H9 (cell line): ENCODE measurements at regions not wholly inside any gene's neighbourhood (a gene's known extent, or its start where the extent isn't known, plus 50 kb on each side); places are given as distances from the start of the nearest gene placed in this dataset.

ENCODE experiments used
- DNase-seq: peaks from one replicate; pipeline ENCODE4 v3.0.0-alpha.2; 2017
- H2AFZ ChIP-seq: one replicate; pipeline ENCODE4 v1.6.1; 2013; ENCODE audit warnings: mild to moderate bottlenecking, low read length, control low read depth, moderate library complexity
- H2AK5ac ChIP-seq: 2 replicates; pipeline ENCODE4 v1.6.1; 2013; ENCODE audit warnings: low read length, control low read depth, mixed read lengths; ENCODE audit not compliant: insufficient read length
- H2BK120ac ChIP-seq: one replicate; pipeline ENCODE4 v1.6.1; 2013; ENCODE audit warnings: low read depth, mild to moderate bottlenecking, low read length, control low read depth, inconsistent platforms; ENCODE audit not compliant: poor library complexity, severe bottlenecking
- H2BK12ac ChIP-seq: 2 replicates; pipeline ENCODE4 v1.6.1; 2013; ENCODE audit warnings: low read length, control low read depth, mixed read lengths, low read depth; ENCODE audit not compliant: insufficient read length
- H2BK15ac ChIP-seq: 2 replicates; pipeline ENCODE4 v1.6.1; 2013; ENCODE audit warnings: low read depth, low read length, control low read depth
- H2BK20ac ChIP-seq: one replicate; pipeline ENCODE4 v1.6.1; 2013; ENCODE audit warnings: low read depth, mild to moderate bottlenecking, low read length, control low read depth, inconsistent platforms; ENCODE audit not compliant: poor library complexity, severe bottlenecking
- H2BK5ac ChIP-seq: 2 replicates; pipeline ENCODE4 v1.6.1; 2013; ENCODE audit warnings: low read length, control low read depth, mixed read lengths; ENCODE audit not compliant: insufficient read length
- H3K14ac ChIP-seq: 2 replicates; pipeline ENCODE4 v1.6.1; 2013; ENCODE audit warnings: low read length, control low read depth; ENCODE audit not compliant: insufficient read depth
- H3K18ac ChIP-seq: 2 replicates; pipeline ENCODE4 v1.6.1; 2013; ENCODE audit warnings: low read depth, mild to moderate bottlenecking, mixed read lengths, low read length, control low read depth; ENCODE audit not compliant: insufficient read length
- H3K23ac ChIP-seq: 2 replicates; pipeline ENCODE4 v1.6.1; 2013; ENCODE audit warnings: low read length, control low read depth, mixed read lengths, low read depth; ENCODE audit not compliant: insufficient read length
- H3K23me2 ChIP-seq: 2 replicates; pipeline ENCODE4 v1.6.1; 2013; ENCODE audit warnings: low read depth, mild to moderate bottlenecking, mixed read lengths, low read length, control low read depth; ENCODE audit not compliant: insufficient read length, poor library complexity, severe bottlenecking
- H3K27ac ChIP-seq: 2 replicates; pipeline ENCODE4 v1.5.1; 2013; ENCODE audit warnings: low read length, control low read depth, mixed read lengths, low read depth; ENCODE audit not compliant: insufficient read length
- H3K27me3 ChIP-seq: 2 replicates; pipeline ENCODE4 v1.6.1; 2013; ENCODE audit warnings: low read length, control low read depth, inconsistent platforms; ENCODE audit not compliant: insufficient read depth
- H3K4ac ChIP-seq: 2 replicates; pipeline ENCODE4 v1.6.1; 2013; ENCODE audit warnings: low read depth, mild to moderate bottlenecking, control low read depth, inconsistent platforms, low read length, moderate library complexity
- H3K4me1 ChIP-seq: 2 replicates; pipeline ENCODE4 v1.6.1; 2013; ENCODE audit warnings: low read length, control low read depth, inconsistent platforms; ENCODE audit not compliant: insufficient read depth
- H3K4me2 ChIP-seq: 2 replicates; pipeline ENCODE4 v1.6.1; 2013; ENCODE audit warnings: low read length, control low read depth, mixed read lengths; ENCODE audit not compliant: insufficient read length, insufficient read depth
- H3K56ac ChIP-seq: 2 replicates; pipeline ENCODE4 v1.6.1; 2013; ENCODE audit warnings: low read depth, mild to moderate bottlenecking, mixed read lengths, low read length, control low read depth; ENCODE audit not compliant: insufficient read length
- H3K79me1 ChIP-seq: 2 replicates; pipeline ENCODE4 v1.6.1; 2013; ENCODE audit warnings: low read depth, mild to moderate bottlenecking, moderate library complexity, low read length, control low read depth, inconsistent platforms; ENCODE audit not compliant: insufficient read depth, poor library complexity, severe bottlenecking
- H3K79me2 ChIP-seq: 2 replicates; pipeline ENCODE4 v1.6.1; 2013; ENCODE audit warnings: low read length, control low read depth, inconsistent platforms; ENCODE audit not compliant: insufficient read depth
- H3K9ac ChIP-seq: 2 replicates; pipeline ENCODE4 v1.6.1; 2013; ENCODE audit warnings: low read length, control low read depth, mixed read lengths; ENCODE audit not compliant: insufficient read length; ENCODE audit errors: extremely low read depth
- H3K9me3 ChIP-seq: one replicate; pipeline ENCODE4 v1.6.1; 2013; ENCODE audit warnings: low read depth, low read length, inconsistent platforms; ENCODE audit not compliant: control insufficient read depth
- H3T11ph ChIP-seq: one replicate; pipeline ENCODE4 v1.6.1; 2013; ENCODE audit warnings: mild to moderate bottlenecking, low read length, control low read depth, inconsistent platforms
- H4K20me1 ChIP-seq: one replicate; pipeline ENCODE4 v1.6.1; 2013; ENCODE audit not compliant: control insufficient read depth, insufficient read length, insufficient read depth
- H4K5ac ChIP-seq: 2 replicates; pipeline ENCODE4 v1.6.1; 2013; ENCODE audit warnings: low read depth, mild to moderate bottlenecking, mixed read lengths, low read length, control low read depth; ENCODE audit not compliant: insufficient read length
- H4K8ac ChIP-seq: replicated peaks from 2 replicates; pipeline ENCODE4 v1.6.1; 2013; ENCODE audit warnings: low read length, control low read depth, mixed read lengths, low read depth; ENCODE audit not compliant: insufficient read length
- H4K91ac ChIP-seq: 2 replicates; pipeline ENCODE4 v1.6.1; 2013; ENCODE audit warnings: low read depth, mild to moderate bottlenecking, moderate library complexity, mixed read lengths, low read length, control low read depth; ENCODE audit not compliant: insufficient read length
- H3K27ac Mint-ChIP-seq, 3 experiments: 2 replicates in 2 of 3; 3 replicates in 1 of 3; pipeline ENCODE4 v1.8.0; 2020 to 2021; ENCODE audit warnings: mixed read lengths in 3 of 3, mild to moderate bottlenecking in 1 of 3, moderate library complexity in 1 of 3
- H3K27me3 Mint-ChIP-seq: 2 replicates; pipeline ENCODE4 v1.8.0; 2021; ENCODE audit warnings: low read depth, mild to moderate bottlenecking, moderate library complexity, mixed read lengths
- H3K36me3 Mint-ChIP-seq, 3 experiments: 2 replicates in 2 of 3; 3 replicates in 1 of 3; pipeline ENCODE4 v1.8.0; 2020 to 2021; ENCODE audit warnings: low read depth in 3 of 3, mixed read lengths in 3 of 3; ENCODE audit not compliant: insufficient read depth in 1 of 3
- H3K4me1 Mint-ChIP-seq, 2 experiments: 2 replicates each; pipeline ENCODE4 v1.8.0; 2020; ENCODE audit warnings: mixed read lengths in 2 of 2
- H3K4me3 Mint-ChIP-seq, 2 experiments: 2 replicates in 1 of 2; 3 replicates in 1 of 2; pipeline ENCODE4 v1.8.0; 2020 to 2021; ENCODE audit warnings: mild to moderate bottlenecking in 2 of 2, mixed read lengths in 2 of 2, moderate library complexity in 1 of 2
- H3K9me3 Mint-ChIP-seq, 2 experiments: 2 replicates in 1 of 2; 3 replicates in 1 of 2; pipeline ENCODE4 v1.8.0; 2020; ENCODE audit warnings: mild to moderate bottlenecking in 2 of 2, mixed read lengths in 2 of 2, moderate library complexity in 1 of 2
- WGBS: extraction: QIAGEN DNeasy Blood & Tissue Kit; methylation state at CpG from one replicate; pipeline ENCODE4 v1.1.7; 2013; ENCODE audit warnings: missing lambda C conversion rate, low lambda C conversion rate, mixed read lengths; ENCODE audit not compliant: insufficient read length; ENCODE audit errors: extremely low coverage; 5-methylcytosine and 5-hydroxymethylcytosine counted together
- TF ChIP-seq, protein P1 (sequence below): fragments of 200-600 bp; sonication (generic); conservative IDR thresholded peaks from 3 replicates; pipeline ENCODE4 v1.8.0; 2021; ENCODE audit warnings: antibody characterized with exemption, mild to moderate bottlenecking

DNA sequence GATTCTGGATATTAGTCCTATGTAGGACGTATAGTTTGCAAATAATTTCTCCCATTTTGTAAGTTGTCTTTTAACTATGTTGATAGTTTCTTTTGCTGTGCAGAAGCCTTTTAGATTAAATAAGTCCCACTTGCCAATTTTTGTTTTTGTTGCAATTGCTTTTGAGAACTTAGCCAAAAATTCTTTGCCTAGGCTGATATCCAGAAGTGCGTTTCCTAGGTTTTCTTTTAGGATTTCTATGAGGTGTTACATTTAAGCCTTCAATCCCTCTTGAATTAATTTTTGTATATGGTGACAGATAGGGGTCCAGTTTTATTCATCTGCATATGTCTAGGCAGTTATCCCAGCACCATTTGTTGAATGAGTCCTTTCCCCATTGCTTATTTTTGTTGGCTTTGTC lies 264.4 kb upstream of the OR4E1 start:
- Mint-ChIP-seq H3K36me3 (no peaks in the 10 kb centered on the region), H3K4me1 (peaks cover 0 to 2% of the 10 kb centered on the region in 2 experiments; a peak in 1 of 4 replicates), H3K4me3 (no peak overlapping the region), H3K27me3 (0 out of 2 replicates have a peak, but pooled peaks cover 5% of the 10 kb centered on the region), H3K9me3 (no peaks in the 10 kb centered on the region), H3K27ac (no peak overlapping the region)
- H3K14ac ChIP-seq = no peak overlapping the region
- no peak overlapping the region for H4K8ac ChIP-seq
- no peak overlapping the region for H3T11ph ChIP-seq
- no peak overlapping the region for H3K4ac ChIP-seq
- no peak overlapping the region for H2BK12ac ChIP-seq
- H2AFZ ChIP-seq = no peak overlapping the region
- no peak overlapping the region for H4K5ac ChIP-seq
- H3K4me2 ChIP-seq = no peak overlapping the region
- no peak for DNase-seq
- no peak overlapping the region for H2BK5ac ChIP-seq
- H2BK20ac ChIP-seq = no peak overlapping the region
- H3K23ac ChIP-seq = no peak overlapping the region
- no peaks in the 10 kb centered on the region for H3K23me2 ChIP-seq
- H3K79me1 ChIP-seq = no peaks in the 10 kb centered on the region
- TF ChIP-seq, protein P1, sequence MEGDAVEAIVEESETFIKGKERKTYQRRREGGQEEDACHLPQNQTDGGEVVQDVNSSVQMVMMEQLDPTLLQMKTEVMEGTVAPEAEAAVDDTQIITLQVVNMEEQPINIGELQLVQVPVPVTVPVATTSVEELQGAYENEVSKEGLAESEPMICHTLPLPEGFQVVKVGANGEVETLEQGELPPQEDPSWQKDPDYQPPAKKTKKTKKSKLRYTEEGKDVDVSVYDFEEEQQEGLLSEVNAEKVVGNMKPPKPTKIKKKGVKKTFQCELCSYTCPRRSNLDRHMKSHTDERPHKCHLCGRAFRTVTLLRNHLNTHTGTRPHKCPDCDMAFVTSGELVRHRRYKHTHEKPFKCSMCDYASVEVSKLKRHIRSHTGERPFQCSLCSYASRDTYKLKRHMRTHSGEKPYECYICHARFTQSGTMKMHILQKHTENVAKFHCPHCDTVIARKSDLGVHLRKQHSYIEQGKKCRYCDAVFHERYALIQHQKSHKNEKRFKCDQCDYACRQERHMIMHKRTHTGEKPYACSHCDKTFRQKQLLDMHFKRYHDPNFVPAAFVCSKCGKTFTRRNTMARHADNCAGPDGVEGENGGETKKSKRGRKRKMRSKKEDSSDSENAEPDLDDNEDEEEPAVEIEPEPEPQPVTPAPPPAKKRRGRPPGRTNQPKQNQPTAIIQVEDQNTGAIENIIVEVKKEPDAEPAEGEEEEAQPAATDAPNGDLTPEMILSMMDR = no peak
- H2AK5ac ChIP-seq = no peak overlapping the region
- H3K4me1 ChIP-seq = no peaks in the 10 kb centered on the region
- H3K9me3 ChIP-seq = no peaks in the 10 kb centered on the region
- H3K56ac ChIP-seq = no peak overlapping the region
- no peak overlapping the region for H3K27ac ChIP-seq
- no peak overlapping the region for H3K9ac ChIP-seq
- H4K91ac ChIP-seq = no peak overlapping the region
- H3K18ac ChIP-seq = no peak overlapping the region
- no peak overlapping the region for H2BK15ac ChIP-seq
- no peaks in the 10 kb centered on the region for H3K79me2 ChIP-seq
- no peaks in the 10 kb centered on the region for H3K27me3 ChIP-seq
- no CpG with 5 or more reads among the region's 2 CpGs for WGBS
- no peaks in the 10 kb centered on the region for H4K20me1 ChIP-seq
- no peak overlapping the region for H2BK120ac ChIP-seq
